Breast epithelium (tissue), 4 donors: ENCODE measurements at regions not wholly inside any gene's neighbourhood (a gene's known extent, or its start where the extent isn't known, plus 50 kb on each side); places are given as distances from the start of the nearest gene placed in this dataset.

Experiments used
- DNase-seq, 2 donors: peaks; one replicate each; pipeline ENCODE4 v3.0.0-alpha.2; 2019; ENCODE audit warnings: low spot score in 2 of 2
- H3K27ac ChIP-seq, 2 donors: fragments of 200-600 bp; sonication (generic) in 1 of 2; one replicate each; pipeline ENCODE4 v1.5.1; 2016 to 2019; ENCODE audit warnings: mild to moderate bottlenecking in 1 of 2
- H3K27me3 ChIP-seq, 2 donors: fragments of 200-600 bp; sonication (generic) in 1 of 2; one replicate each; pipeline versions ENCODE4 v1.5.1 to v1.6.0; 2017 to 2019; ENCODE audit warnings: control low read depth in 1 of 2, mild to moderate bottlenecking in 1 of 2
- H3K36me3 ChIP-seq: fragments of 200-600 bp; one replicate; pipeline ENCODE4 v1.5.1; 2019
- H3K4me1 ChIP-seq, 2 donors: fragments of 200-600 bp; sonication (generic); one replicate each; pipeline ENCODE4 v1.5.1; 2016 to 2019; ENCODE audit warnings: control low read depth in 1 of 2
- H3K4me3 ChIP-seq, 3 donors: fragments of 200-600 bp; sonication (generic); 1 replicate in 2 of 3; 2 replicates in 1 of 3; pipeline ENCODE4 v1.5.1; 2016 to 2019; ENCODE audit warnings: mild to moderate bottlenecking in 3 of 3, moderate library complexity in 2 of 3
- H3K9me3 ChIP-seq, 2 donors: fragments of 200-600 bp; sonication (generic) in 1 of 2; one replicate each; pipeline ENCODE4 v1.5.1; 2016 to 2019; ENCODE audit warnings: control low read depth in 1 of 2
- POLR2A ChIP-seq: fragments of 450-650 bp; IDR thresholded peaks from one replicate; pipeline ENCODE4 v1.6.1; 2016; ENCODE audit warnings: antibody characterized with exemption, mild to moderate bottlenecking, moderate library complexity
- POLR2AphosphoS5 ChIP-seq, 3 donors: sonication (generic); formaldehyde crosslinking; IDR thresholded peaks; one replicate each; pipeline ENCODE4 v1.6.1; 2017; ENCODE audit warnings: antibody characterized with exemption in 3 of 3
- intact Hi-C: fragments of 100-400 bp; cut with DNase I; formaldehyde crosslinking; loops from one replicate; pipeline ENCODE4 v1.15.1; 2023; ENCODE audit warnings: low total_unique reads
- TF ChIP-seq, protein P1 (sequence below), 3 donors: fragments of 450-650 bp; IDR thresholded peaks; one replicate each; pipeline ENCODE4 v1.5.1; 2016 to 2017; ENCODE audit warnings: antibody characterized with exemption in 3 of 3, mild to moderate bottlenecking in 3 of 3, moderate library complexity in 3 of 3

DNA sequence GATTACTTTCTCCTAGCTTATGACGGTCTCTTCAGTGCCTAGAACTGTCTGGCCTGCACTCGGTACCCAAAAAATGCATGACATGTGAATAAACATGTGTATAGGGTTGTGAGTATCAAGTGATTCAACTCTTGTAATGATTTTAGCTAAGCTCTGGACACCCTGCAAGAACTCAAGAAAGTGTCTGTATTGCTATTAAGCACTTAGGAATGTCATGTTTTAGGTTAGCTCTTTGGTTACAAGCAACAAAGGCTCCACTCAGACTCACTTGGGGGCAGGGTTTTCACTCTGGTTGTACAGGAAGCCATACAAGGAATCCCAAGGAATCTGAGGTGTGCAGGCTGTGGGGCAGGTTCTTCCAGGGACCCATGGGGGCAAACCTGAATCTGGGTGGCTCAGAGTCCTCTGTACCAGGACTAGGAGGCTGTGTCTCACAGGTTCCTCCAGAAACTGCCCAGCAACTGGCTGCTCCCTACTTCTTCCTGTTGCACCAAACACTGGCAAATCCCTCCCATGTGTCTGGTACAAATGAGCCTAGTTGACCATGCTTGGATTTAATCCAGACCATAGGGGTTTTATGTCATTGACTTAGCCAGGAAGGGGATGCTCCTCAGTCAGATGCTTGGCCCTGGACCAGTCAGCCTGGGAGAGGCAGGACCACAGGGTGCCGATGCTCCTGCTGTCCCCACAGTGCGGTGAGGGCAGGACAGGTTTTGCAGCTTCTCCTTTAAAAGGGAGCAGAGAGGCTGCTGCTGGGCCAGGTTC, 77.9 kb upstream of the CDH4 start:
- intact Hi-C loops, result no loop called here
- H3K4me3 ChIP-seq, result no peak overlapping the region
- no peaks in the 10 kb centered on the region for H3K36me3 ChIP-seq
- H3K4me1 ChIP-seq, result no peaks in the 10 kb centered on the region
- TF ChIP-seq, protein P1, sequence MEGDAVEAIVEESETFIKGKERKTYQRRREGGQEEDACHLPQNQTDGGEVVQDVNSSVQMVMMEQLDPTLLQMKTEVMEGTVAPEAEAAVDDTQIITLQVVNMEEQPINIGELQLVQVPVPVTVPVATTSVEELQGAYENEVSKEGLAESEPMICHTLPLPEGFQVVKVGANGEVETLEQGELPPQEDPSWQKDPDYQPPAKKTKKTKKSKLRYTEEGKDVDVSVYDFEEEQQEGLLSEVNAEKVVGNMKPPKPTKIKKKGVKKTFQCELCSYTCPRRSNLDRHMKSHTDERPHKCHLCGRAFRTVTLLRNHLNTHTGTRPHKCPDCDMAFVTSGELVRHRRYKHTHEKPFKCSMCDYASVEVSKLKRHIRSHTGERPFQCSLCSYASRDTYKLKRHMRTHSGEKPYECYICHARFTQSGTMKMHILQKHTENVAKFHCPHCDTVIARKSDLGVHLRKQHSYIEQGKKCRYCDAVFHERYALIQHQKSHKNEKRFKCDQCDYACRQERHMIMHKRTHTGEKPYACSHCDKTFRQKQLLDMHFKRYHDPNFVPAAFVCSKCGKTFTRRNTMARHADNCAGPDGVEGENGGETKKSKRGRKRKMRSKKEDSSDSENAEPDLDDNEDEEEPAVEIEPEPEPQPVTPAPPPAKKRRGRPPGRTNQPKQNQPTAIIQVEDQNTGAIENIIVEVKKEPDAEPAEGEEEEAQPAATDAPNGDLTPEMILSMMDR (IDR thresholded peaks at IDR 0.05), result no peak
- TF ChIP-seq POLR2A, result no peak
- no peak for TF ChIP-seq POLR2AphosphoS5 (IDR thresholded peaks at IDR 0.05)
- H3K9me3 ChIP-seq, result no peaks in the 10 kb centered on the region
- DNase-seq, result no peak
- H3K27me3 ChIP-seq, result peaks cover 0 to 12% of the 10 kb centered on the region in 2 donors
- no peak overlapping the region for H3K27ac ChIP-seq

DNA sequence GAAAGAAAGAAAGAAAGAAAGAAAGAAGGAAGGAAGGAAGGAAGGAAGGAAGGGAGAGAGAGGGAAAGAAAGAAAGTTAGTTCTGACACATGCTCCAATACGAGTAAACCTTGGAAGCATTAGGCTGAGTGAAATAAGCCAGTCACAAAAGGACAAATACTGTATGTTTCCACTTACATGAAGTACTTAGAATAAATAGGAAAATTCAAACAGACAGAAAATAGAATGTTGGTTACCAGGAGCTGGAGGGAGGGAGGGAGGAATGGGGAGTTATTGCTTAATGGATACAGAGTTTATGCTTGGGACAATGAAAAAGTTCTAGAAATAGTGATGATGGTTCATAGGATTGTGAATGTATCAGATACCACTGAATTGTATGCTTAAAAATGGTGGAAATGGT, 75.2 kb upstream of the CDH4 start:
- intact Hi-C loops, result loop anchor here (5.0 kb wide), 1 partner anchor 1360 kb away; no protein-coding TSS in a partner anchor

DNA sequence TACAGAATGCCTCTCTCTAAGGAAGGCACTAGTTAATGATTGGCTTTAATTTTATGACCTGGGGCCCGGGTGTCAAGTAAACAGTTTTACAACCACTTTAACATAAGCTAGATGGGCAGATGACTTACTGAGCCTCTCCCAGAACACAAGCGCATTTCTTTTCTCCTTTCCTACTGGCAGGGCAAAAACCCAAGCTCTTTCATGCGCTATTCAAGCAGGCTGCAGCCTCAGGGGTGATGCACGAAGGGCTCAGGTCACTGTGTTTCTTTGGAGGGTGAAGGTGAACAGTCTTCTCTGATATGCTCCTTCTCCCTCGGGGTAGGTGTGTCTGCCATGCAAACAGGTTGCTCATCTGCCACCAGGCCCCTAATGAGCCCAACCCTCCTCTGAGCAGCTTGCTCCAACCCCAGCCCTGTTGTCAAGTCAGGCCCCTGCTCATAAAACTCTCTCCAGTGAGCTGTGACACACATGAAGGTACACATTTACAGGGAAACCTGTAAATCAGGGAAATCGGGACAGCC, 73.5 kb upstream of the CDH4 start:
- Histone ChIP-seq H3K9me3 (no peaks in the 10 kb centered on the region), H3K27me3 (peaks cover 0 to 12% of the 10 kb centered on the region in 2 donors), H3K27ac (no peak overlapping the region), H3K4me3 (no peak overlapping the region), H3K4me1 (no peaks in the 10 kb centered on the region), H3K36me3 (no peaks in the 10 kb centered on the region)
- no peak for DNase-seq
- TF ChIP-seq POLR2A (no peak), POLR2AphosphoS5 (IDR thresholded peaks at IDR 0.05) (no peak)
- TF ChIP-seq, protein P1 (IDR thresholded peaks at IDR 0.05), result no peak
- intact Hi-C loops, result loop anchor here (5.0 kb wide), 1 partner anchor 1359 kb away; no protein-coding TSS in a partner anchor

More for the DNA sequence above, 75.2 kb upstream of the CDH4 start:
- no peaks in the 10 kb centered on the region for H3K36me3 ChIP-seq
- no peak for TF ChIP-seq POLR2AphosphoS5 (IDR thresholded peaks at IDR 0.05)
- H3K4me1 ChIP-seq, result no peaks in the 10 kb centered on the region
- DNase-seq, result no peak
- H3K4me3 ChIP-seq, result no peak overlapping the region
- no peak overlapping the region for H3K27ac ChIP-seq
- H3K27me3 ChIP-seq, result peaks cover 0 to 12% of the 10 kb centered on the region in 2 donors
- no peaks in the 10 kb centered on the region for H3K9me3 ChIP-seq

DNA sequence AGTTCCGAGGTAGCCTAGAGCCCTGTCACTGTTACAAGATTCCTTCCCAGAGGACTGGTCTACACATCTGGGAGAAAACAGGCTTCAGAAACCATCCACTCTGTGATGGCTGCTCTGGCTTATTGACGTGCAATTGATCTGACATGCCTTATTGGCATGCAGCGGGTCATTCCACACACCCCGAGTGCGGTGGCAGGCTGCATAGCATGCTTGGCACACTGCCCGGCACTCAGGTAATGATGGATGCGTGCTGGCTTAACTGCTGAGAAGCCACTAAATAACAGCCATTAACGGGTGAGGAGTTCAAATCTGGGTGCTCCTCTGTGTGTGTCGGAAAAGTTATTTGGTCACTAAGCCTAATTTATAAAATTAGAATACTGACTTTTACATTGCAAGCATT, 67.9 kb upstream of the CDH4 start:
- TF ChIP-seq POLR2AphosphoS5 (IDR thresholded peaks at IDR 0.05), result no peak
- TF ChIP-seq, protein P1 (IDR thresholded peaks at IDR 0.05), result no peak
- no peak for TF ChIP-seq POLR2A
- H3K27ac ChIP-seq, result no peak overlapping the region
- no peaks in the 10 kb centered on the region for H3K36me3 ChIP-seq
- intact Hi-C loops, result no loop called here
- peaks cover 0 to 5% of the 10 kb centered on the region in 2 donors for H3K4me1 ChIP-seq
- no peak for DNase-seq
- no peaks in the 10 kb centered on the region for H3K9me3 ChIP-seq
- H3K27me3 ChIP-seq, result no peaks in the 10 kb centered on the region
- no peak overlapping the region for H3K4me3 ChIP-seq

DNA sequence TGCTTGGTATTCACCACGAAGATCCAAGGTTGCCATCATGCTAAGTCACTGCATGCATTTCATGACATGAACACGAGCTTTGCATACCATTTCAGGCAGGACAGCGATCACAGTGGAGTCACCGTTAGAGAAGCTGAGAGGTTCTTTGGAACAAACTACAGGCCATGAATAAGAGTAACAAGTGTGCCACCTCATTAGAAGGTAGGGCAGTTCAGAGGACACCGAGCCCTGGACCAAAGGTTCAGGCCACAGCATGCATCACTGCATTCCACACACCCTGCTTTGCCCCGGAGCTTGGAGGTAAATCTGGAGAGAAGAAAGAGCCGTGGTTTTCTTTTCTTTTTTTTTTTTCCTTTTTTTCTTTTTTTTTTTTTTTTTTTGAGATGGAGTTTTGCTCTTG, 66.9 kb upstream of the CDH4 start:
- H3K4me3 ChIP-seq, result no peak overlapping the region
- H3K27ac ChIP-seq, result no peak overlapping the region
- H3K27me3 ChIP-seq, result no peaks in the 10 kb centered on the region
- no peak for DNase-seq
- intact Hi-C loops, result no loop called here
- TF ChIP-seq POLR2A (no peak), POLR2AphosphoS5 (IDR thresholded peaks at IDR 0.05) (no peak)
- no peaks in the 10 kb centered on the region for H3K9me3 ChIP-seq
- H3K36me3 ChIP-seq, result no peaks in the 10 kb centered on the region
- H3K4me1 ChIP-seq, result peaks cover 0 to 5% of the 10 kb centered on the region in 2 donors
